ENCODE measurements at regions not wholly inside any gene's neighbourhood (a gene's known extent, or its start where the extent isn't known, plus 50 kb on each side); places are given as distances from the start of the nearest gene placed in this dataset.

DNA sequence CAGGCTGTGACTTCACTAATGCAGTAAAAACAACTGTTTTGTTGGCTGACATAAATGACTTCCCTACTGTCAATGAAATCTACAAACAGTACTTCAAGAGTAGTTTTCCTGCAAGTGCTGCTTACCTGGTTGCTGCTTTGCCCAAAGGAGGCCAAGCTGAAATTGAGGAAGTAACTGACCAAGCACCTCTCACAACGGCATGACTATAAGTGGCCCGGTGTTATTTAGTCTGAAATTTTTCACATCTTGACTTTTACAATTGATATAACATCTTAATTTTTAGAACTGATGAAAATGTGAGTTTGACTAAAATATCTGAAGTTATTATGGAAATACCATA is 274.9 kb upstream of the NR5A2 start:
- no peak overlapping the region for H3K27ac ChIP-seq (ENCODE audit: low read depth, low read length)
- TF ChIP-seq, protein P1, sequence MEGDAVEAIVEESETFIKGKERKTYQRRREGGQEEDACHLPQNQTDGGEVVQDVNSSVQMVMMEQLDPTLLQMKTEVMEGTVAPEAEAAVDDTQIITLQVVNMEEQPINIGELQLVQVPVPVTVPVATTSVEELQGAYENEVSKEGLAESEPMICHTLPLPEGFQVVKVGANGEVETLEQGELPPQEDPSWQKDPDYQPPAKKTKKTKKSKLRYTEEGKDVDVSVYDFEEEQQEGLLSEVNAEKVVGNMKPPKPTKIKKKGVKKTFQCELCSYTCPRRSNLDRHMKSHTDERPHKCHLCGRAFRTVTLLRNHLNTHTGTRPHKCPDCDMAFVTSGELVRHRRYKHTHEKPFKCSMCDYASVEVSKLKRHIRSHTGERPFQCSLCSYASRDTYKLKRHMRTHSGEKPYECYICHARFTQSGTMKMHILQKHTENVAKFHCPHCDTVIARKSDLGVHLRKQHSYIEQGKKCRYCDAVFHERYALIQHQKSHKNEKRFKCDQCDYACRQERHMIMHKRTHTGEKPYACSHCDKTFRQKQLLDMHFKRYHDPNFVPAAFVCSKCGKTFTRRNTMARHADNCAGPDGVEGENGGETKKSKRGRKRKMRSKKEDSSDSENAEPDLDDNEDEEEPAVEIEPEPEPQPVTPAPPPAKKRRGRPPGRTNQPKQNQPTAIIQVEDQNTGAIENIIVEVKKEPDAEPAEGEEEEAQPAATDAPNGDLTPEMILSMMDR (conservative IDR thresholded peaks at IDR 0.05): no peak
- Mint-ChIP-seq H3K27ac (no peak overlapping the region), H3K4me1 (peaks cover 7% of the 10 kb centered on the region), H3K27me3 (ENCODE audit: insufficient read depth) (peaks cover 11% of the 10 kb centered on the region), H3K4me3 (no peak overlapping the region), H3K9me3 (peaks cover 8% of the 10 kb centered on the region), H3K36me3 (ENCODE audit: low read depth) (no peaks in the 10 kb centered on the region)
- WGBS, 2 experiments (ENCODE audit: insufficient coverage in 1 of 2, insufficient read length in 1 of 2): 92% methylated on average over 2 of the region's 2 CpGs; no CpG with 5 or more reads in 1 of the 2 experiments
- H3K4me3 ChIP-seq (ENCODE audit: low read length): no peak overlapping the region
- H3K27me3 ChIP-seq (ENCODE audit: control insufficient read depth, insufficient read depth, low read length, poor library complexity, severe bottlenecking): peaks cover 5% of the 10 kb centered on the region
- no peaks in the 10 kb centered on the region for H3K36me3 ChIP-seq (ENCODE audit: control insufficient read depth, insufficient read depth, low read length)
- no peaks in the 10 kb centered on the region for H3K4me1 ChIP-seq (ENCODE audit: control insufficient read depth, insufficient read depth, low read length)
- peaks cover 9% of the 10 kb centered on the region for H3K9me3 ChIP-seq (ENCODE audit: control insufficient read depth, low read length)
- DNase-seq: no peak
- no peak overlapping the region for H3K9ac ChIP-seq (ENCODE audit: extremely low read depth, low read length, poor library complexity, severe bottlenecking)

DNA sequence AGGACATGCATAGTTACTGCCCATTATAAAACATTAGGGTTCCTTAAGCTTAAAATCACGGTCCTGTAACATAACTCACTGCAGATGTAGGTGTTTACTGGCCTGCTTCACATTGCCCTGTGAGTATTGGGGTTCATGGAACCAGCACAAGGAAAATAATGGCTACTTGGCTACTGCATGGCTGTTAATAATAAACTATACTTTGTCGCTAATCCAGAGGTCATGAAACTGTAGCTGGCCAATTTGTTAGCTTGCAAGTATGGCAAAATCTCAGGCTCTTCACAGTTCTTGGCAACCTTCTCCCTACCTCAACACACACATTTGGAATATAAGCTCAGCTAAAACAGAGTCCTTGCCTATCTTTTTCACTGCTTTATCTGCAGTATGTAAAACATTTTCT is 274.0 kb upstream of the NR5A2 start:
- TF ChIP-seq, protein P1 (conservative IDR thresholded peaks at IDR 0.05): no peak
- H3K36me3 Mint-ChIP-seq (ENCODE audit: low read depth): no peaks in the 10 kb centered on the region
- H3K4me1 ChIP-seq (ENCODE audit: control insufficient read depth, insufficient read depth, low read length): no peaks in the 10 kb centered on the region
- H3K9me3 Mint-ChIP-seq: peaks cover 8% of the 10 kb centered on the region
- no peak overlapping the region for H3K27ac Mint-ChIP-seq
- no peak overlapping the region for H3K4me3 Mint-ChIP-seq
- WGBS, 2 experiments (ENCODE audit: insufficient coverage in 1 of 2, insufficient read length in 1 of 2): 100% methylated on average over 1 of the region's 2 CpGs; no CpG with 5 or more reads in 1 of the 2 experiments
- peaks cover 9% of the 10 kb centered on the region for H3K9me3 ChIP-seq (ENCODE audit: control insufficient read depth, low read length)
- H3K27ac ChIP-seq (ENCODE audit: low read depth, low read length): no peak overlapping the region
- no peaks in the 10 kb centered on the region for H3K4me1 Mint-ChIP-seq
- peaks cover 4% of the 10 kb centered on the region for H3K27me3 Mint-ChIP-seq (ENCODE audit: insufficient read depth)
- no peak overlapping the region for H3K9ac ChIP-seq (ENCODE audit: extremely low read depth, low read length, poor library complexity, severe bottlenecking)
- H3K36me3 ChIP-seq (ENCODE audit: control insufficient read depth, insufficient read depth, low read length): no peaks in the 10 kb centered on the region
- no peaks in the 10 kb centered on the region for H3K27me3 ChIP-seq (ENCODE audit: control insufficient read depth, insufficient read depth, low read length, poor library complexity, severe bottlenecking)
- H3K4me3 ChIP-seq (ENCODE audit: low read length): no peak overlapping the region
- DNase-seq: no peak

DNA sequence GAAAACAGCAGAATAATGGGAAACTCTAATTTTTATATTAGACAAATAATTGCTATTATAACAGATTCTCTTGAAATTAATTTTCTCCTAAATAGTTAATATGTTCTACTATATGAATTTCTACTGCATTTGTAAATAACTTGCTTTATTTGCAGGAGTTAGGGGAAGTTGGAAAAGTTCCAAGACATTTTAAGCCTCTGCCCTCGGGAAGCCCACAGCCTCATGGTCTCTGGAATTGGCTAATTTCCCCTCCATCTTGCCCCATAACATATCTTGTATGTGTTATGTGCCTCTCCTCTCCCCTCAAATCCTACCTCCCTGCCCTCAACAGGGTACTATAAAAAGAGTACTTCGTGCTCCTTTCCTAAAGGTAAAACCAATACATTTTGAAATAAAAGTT is 271.4 kb upstream of the NR5A2 start:
- peaks cover 8% of the 10 kb centered on the region for H3K9me3 Mint-ChIP-seq
- H3K27ac ChIP-seq (ENCODE audit: low read depth, low read length): no peak overlapping the region
- H3K27me3 ChIP-seq (ENCODE audit: control insufficient read depth, insufficient read depth, low read length, poor library complexity, severe bottlenecking): no peaks in the 10 kb centered on the region
- no peaks in the 10 kb centered on the region for H3K4me1 ChIP-seq (ENCODE audit: control insufficient read depth, insufficient read depth, low read length)
- H3K36me3 Mint-ChIP-seq (ENCODE audit: low read depth): no peaks in the 10 kb centered on the region
- no peak overlapping the region for H3K27ac Mint-ChIP-seq
- peaks cover 9% of the 10 kb centered on the region for H3K9me3 ChIP-seq (ENCODE audit: control insufficient read depth, low read length)
- H3K4me3 Mint-ChIP-seq: no peak overlapping the region
- DNase-seq: no peak
- no peak overlapping the region for H3K9ac ChIP-seq (ENCODE audit: extremely low read depth, low read length, poor library complexity, severe bottlenecking)
- WGBS, 2 experiments (ENCODE audit: insufficient coverage in 1 of 2, insufficient read length in 1 of 2): 94% methylated on average over 1 of the region's 2 CpGs; no CpG with 5 or more reads in 1 of the 2 experiments
- no peaks in the 10 kb centered on the region for H3K4me1 Mint-ChIP-seq
- no peaks in the 10 kb centered on the region for H3K27me3 Mint-ChIP-seq (ENCODE audit: insufficient read depth)
- H3K4me3 ChIP-seq (ENCODE audit: low read length): no peak overlapping the region
- H3K36me3 ChIP-seq (ENCODE audit: control insufficient read depth, insufficient read depth, low read length): no peaks in the 10 kb centered on the region
- TF ChIP-seq, protein P1 (conservative IDR thresholded peaks at IDR 0.05): no peak

Data from endodermal cell (in vitro differentiated cells).